ENCODE measurements at regions not wholly inside any gene's neighbourhood (a gene's known extent, or its start where the extent isn't known, plus 50 kb on each side); places are given as distances from the start of the nearest gene placed in this dataset.

- POLR2A ChIA-PET (ENCODE audit: partially characterized antibody): no interaction called here
- Histone ChIP-seq H4K8ac (ENCODE audit: extremely low read depth, insufficient read depth, low read length) (no peak overlapping the region), H2BK5ac (ENCODE audit: low read depth, low read length) (no peak overlapping the region), H3K14ac (ENCODE audit: insufficient read length) (no peak overlapping the region), H3K9ac (replicated peaks in 1 of 4; ENCODE audit: extremely low read depth in 1 of 4, low read depth in 3 of 4, low read length in 3 of 4) (no peak overlapping the region), H2BK15ac (ENCODE audit: low read length) (no peak overlapping the region), H2BK20ac (ENCODE audit: low read length) (no peak overlapping the region), H3K79me1 (ENCODE audit: low read depth, low read length) (no peaks in the 10 kb centered on the region), H3K36me3 (ENCODE audit: control insufficient read depth in 2 of 4, insufficient read depth in 4 of 4, low read length in 3 of 4) (no peaks in the 10 kb centered on the region), H3K4ac (replicated peaks; ENCODE audit: insufficient read length, low read depth, low read length) (no peak overlapping the region), H4K91ac (replicated peaks; ENCODE audit: insufficient read length, low read length) (no peak overlapping the region), H3K23me2 (ENCODE audit: low read depth, low read length) (no peaks in the 10 kb centered on the region), H3K27me3 (replicated peaks in 1 of 4; ENCODE audit: control insufficient read depth in 3 of 4, extremely low read depth in 1 of 4, insufficient read depth in 3 of 4, low read length in 3 of 4) (no peaks in the 10 kb centered on the region), H4K5ac (ENCODE audit: insufficient read length, low read depth, low read length) (no peak overlapping the region), H2BK12ac (ENCODE audit: low read depth, low read length) (no peak overlapping the region), H4K20me1 (replicated peaks in 1 of 2; ENCODE audit: control insufficient read depth in 1 of 2, insufficient read depth in 2 of 2, low read length in 2 of 2) (no peaks in the 10 kb centered on the region), H3K23ac (ENCODE audit: insufficient read length) (no peak overlapping the region), H2AK5ac (ENCODE audit: low read depth, low read length) (no peak overlapping the region), H3K4me2 (ENCODE audit: insufficient read depth in 1 of 2, low read depth in 2 of 2, low read length in 2 of 2) (no peak overlapping the region), H2BK120ac (replicated peaks; ENCODE audit: low read depth, low read length) (no peak overlapping the region), H3K4me3 (ENCODE audit: extremely low read depth in 1 of 4, insufficient read depth in 2 of 4, low read depth in 3 of 4, low read length in 4 of 4) (no peak overlapping the region), H2AFZ (ENCODE audit: low read length) (no peak overlapping the region), H3K56ac (replicated peaks; ENCODE audit: insufficient read length, low read depth, low read length) (no peak overlapping the region), H3K18ac (ENCODE audit: extremely low read depth, low read length) (no peak overlapping the region), H3K79me2 (ENCODE audit: control insufficient read depth in 1 of 2, insufficient read depth in 2 of 2, low read length in 2 of 2) (no peaks in the 10 kb centered on the region), H3K4me1 (replicated peaks in 1 of 4; ENCODE audit: control insufficient read depth in 3 of 4, insufficient read depth in 4 of 4, low read length in 3 of 4) (peaks cover 0 to 2% (median 0%) of the 10 kb centered on the region in 4 experiments; a peak in 2 of 7 replicates), H3K27ac (ENCODE audit: low read depth, low read length) (no peak overlapping the region), H3K9me3 (ENCODE audit: insufficient read depth in 2 of 2, low read depth in 1 of 2, low read length in 1 of 2) (no peaks in the 10 kb centered on the region)
- 97% methylated on average over 4 of the region's 4 CpGs; no CpG with 5 or more reads in 1 of the 2 experiments for WGBS, 2 experiments (ENCODE audit: extremely low coverage in 1 of 2, insufficient coverage in 1 of 2, insufficient read length in 1 of 2, insufficient replicate concordance in 2 of 2, low coverage in 1 of 2, low lambda C conversion rate in 2 of 2, missing lambda C conversion rate in 1 of 2)
- CTCF ChIA-PET (ENCODE audit: partially characterized antibody): interaction anchor here (2.0 kb wide), 1 partner anchor 11 kb away, joined by 5 read pairs; no protein-coding TSS in a partner anchor
- DNase-seq (ENCODE audit: low read depth in 1 of 2, low spot score in 2 of 2) (no peak), FAIRE-seq (no peak)
- no peak for TF ChIP-seq CTBP2 (IDR thresholded peaks at IDR 0.05; ENCODE audit: borderline replicate concordance, insufficient read depth, insufficient read length, low read length)
- no peak for TF ChIP-seq HDAC6 (IDR thresholded peaks at IDR 0.05; ENCODE audit: low read depth, low read length)
- no peak for TF ChIP-seq GABPA (IDR thresholded peaks at IDR 0.05; ENCODE audit: borderline replicate concordance, insufficient read depth, low read length)
- TF ChIP-seq, protein P1, sequence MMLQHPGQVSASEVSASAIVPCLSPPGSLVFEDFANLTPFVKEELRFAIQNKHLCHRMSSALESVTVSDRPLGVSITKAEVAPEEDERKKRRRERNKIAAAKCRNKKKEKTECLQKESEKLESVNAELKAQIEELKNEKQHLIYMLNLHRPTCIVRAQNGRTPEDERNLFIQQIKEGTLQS (IDR thresholded peaks at IDR 0.05; ENCODE audit: insufficient read depth, low read depth, low read length): no peak
- TF ChIP-seq TAF7 (optimal IDR thresholded peaks at IDR 0.05; ENCODE audit: borderline replicate concordance, low read depth, low read length): no peak
- TF ChIP-seq POU5F1 (IDR thresholded peaks at IDR 0.05; ENCODE audit: low read depth, low read length): no peak
- no peak for TF ChIP-seq TEAD4 (IDR thresholded peaks at IDR 0.05; ENCODE audit: low read depth, low read length)
- no peak for TF ChIP-seq RBBP5 (IDR thresholded peaks at IDR 0.05; ENCODE audit: borderline replicate concordance, low read depth, low read length)
- no peak for TF ChIP-seq TAF1 (IDR thresholded peaks at IDR 0.05; ENCODE audit: low read depth, low read length)
- no peak for TF ChIP-seq SP4 (IDR thresholded peaks at IDR 0.05; ENCODE audit: low read length)
- TF ChIP-seq, protein P2, sequence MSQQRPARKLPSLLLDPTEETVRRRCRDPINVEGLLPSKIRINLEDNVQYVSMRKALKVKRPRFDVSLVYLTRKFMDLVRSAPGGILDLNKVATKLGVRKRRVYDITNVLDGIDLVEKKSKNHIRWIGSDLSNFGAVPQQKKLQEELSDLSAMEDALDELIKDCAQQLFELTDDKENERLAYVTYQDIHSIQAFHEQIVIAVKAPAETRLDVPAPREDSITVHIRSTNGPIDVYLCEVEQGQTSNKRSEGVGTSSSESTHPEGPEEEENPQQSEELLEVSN (IDR thresholded peaks at IDR 0.05): no peak
- TF ChIP-seq CBX5 (IDR thresholded peaks at IDR 0.05; ENCODE audit: low read depth, low read length): no peak
- no peak for TF ChIP-seq SIX5 (IDR thresholded peaks at IDR 0.05; ENCODE audit: low read depth, low read length)
- no peak for TF ChIP-seq RAD21 (IDR thresholded peaks at IDR 0.05 in 1 of 2, conservative IDR thresholded peaks at IDR 0.05 in 1 of 2; ENCODE audit: low read depth in 2 of 2, low read length in 2 of 2)
Measured at GRCh38 chr2:117693154-117693553, 121.3 kb upstream of the DDX18 start.
